Inferior parietal cortex (tissue), 1 donor: ENCODE measurements at regions not wholly inside any gene's neighbourhood (a gene's known extent, or its start where the extent isn't known, plus 50 kb on each side); places are given as distances from the start of the nearest gene placed in this dataset.

Source experiments
- DNase-seq: peaks from one replicate; pipeline ENCODE4 v3.0.0-alpha.2; 2016; ENCODE audit errors: extremely low spot score

DNA sequence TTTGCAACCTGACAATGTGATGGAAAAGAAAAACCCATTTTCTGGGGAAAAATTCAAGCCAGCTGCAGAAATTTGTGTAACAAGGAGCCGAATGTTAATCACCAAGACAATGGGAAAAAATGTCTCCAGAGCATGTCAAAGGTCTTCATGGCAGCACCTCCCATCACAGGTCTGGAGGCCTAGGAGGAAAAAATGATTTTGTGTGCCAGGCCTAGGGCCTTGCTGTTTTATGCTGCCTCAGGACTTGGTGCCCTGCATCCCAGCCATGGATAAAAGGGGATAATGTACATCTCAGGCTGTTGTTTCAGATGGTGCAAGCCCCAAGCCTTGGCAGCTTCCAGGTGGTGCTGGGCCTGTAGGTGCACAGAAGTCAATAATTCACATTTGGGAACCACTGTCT, 747.7 kb downstream of the C6orf118 start:
- DNase-seq, result no peak

DNA sequence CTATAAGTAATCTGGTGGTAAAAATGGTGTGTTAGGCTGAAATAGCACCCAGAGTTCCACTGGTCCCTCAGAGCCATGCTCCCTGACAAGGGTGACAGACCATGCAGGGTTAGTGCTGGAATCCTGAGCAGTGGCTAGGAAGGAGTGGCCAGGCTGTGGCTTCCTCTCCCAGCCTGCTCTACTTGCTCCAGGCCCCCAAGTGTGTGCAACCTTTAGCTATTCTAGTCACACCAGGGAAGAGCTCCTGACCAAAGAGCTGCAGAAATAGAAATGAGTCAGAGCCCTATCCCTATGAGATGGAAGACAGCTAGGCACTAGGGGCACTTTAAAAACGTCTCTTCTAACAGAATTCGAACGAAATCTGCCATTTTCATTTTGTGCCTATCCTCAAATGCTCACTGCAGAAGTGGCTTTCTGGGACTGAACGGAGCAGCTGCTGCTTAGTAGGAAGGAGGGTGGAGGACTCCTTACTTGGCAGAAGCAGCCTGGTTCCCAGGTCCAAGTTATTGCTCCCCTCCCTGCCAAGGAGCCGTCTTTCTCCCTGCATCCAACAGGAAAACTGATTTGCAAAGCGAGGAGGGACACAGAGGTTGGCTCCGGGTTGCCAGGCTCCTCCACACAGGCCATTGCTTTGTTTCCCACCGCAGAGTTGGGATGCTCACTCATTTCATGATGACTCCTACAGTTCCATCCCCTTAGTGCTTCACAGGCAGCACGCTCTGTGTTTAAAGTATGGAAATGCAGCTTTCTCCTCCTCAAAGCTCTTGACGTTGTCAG, 754.5 kb downstream of the C6orf118 start:
- peak; percentile 47 for DNase-seq

DNA sequence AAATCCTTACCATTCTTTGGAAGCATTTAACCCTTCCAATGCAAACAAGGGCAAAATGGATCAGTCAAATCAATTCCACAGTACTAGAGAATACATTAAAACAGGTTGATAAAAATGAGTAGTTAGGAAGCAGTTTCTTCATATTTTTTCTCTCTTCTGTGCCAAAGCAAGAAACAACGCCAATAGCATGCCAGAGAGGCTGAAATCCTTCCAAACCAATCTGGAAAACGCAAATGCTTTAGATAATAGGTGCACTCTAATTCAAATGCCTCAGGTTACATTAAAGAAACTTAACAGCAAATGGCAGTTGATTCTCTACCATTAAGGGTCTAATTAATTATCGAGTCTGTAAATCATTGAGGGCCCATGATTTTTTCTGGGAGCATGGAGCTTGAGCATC, 755.2 kb downstream of the C6orf118 start:
- DNase-seq, result peak; percentile 15

DNA sequence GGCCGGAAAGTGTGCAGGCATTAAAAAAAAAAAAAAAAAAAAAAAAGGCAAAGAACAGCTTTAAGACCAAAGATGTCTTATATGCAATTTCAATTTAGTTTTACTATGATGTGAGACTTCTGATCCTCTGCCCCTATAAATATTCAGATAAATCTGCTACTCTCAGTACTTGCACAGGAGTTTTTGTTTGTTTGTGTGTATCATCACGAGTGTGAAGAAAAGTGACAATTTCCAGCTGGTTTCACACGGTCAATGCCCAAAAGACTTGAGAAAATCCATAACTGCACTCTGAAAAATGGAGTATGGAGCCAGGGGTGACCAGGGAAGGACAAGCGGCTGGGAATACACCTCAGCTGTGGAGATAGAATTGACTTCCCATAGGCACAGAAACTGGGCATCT, 757.7 kb downstream of the C6orf118 start:
- no peak for DNase-seq

DNA sequence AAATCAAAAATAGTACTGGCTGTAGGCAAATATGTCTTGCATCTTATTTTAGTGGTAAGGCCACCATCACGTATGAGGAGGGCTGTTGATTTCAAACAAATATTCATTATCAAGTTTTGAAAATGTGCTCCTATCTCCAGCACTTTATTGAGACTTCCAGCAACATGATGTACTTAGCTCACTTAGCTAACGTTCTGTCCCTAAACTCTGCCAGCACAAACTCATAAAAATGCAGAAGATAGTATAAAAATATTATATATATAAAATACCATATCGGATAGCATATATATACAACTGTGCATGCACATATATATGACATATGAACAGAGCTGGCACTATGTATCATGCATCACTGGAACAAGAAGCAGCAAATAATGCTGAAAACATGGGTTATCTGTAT, 762.3 kb downstream of the C6orf118 start:
- no peak for DNase-seq

DNA sequence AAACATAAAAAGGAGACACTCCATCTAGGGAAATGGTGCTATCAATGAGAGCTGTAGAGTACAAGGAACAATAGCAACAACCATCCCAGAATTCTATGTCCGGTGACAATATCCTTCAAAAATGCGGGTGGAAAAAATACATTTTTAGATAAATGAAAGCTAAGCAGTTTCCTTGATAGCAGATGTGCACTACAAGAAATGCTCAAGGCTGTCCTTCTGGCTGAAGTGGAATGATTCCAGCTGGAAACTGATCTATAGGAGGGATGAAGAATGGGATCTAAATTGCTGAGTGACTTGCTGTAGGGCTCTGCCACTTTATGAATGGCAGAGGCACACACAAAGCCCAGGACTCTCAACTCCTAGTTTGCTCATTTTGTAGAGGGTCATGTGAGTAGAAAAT, 763.1 kb downstream of the C6orf118 start:
- DNase-seq, result no peak

DNA sequence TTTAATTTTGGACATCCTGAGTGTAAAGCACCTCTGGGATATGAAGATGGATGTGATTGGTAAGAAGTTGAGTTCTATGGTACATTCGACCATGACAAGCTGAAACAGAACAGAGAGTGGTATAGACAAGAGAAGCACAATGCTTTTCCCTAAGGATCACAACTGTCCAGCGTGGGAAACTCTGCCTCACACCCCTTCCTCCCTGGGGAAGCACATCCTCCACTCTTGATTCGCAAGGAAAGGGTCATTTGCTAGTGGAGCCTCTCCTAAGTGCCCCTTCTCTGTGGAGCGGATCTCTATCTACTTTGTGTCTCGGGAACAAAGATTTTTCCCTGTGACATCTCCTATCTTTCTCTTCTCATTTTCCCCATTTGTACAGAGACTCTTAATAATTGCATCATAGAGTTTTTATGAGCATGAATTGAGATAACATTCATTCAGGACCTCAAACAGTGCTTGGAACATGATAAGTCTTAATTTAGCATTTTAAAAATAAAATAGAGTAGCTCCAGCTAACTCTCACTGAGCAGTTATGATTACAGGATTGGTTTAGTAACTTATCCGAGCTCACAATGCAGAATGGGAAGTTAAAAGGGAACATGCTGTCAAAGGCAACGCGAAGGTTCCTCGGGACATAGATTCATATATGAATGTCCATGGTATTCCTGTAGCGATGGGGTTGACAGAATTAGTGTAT, 775.2 kb downstream of the C6orf118 start:
- DNase-seq, result no peak

DNA sequence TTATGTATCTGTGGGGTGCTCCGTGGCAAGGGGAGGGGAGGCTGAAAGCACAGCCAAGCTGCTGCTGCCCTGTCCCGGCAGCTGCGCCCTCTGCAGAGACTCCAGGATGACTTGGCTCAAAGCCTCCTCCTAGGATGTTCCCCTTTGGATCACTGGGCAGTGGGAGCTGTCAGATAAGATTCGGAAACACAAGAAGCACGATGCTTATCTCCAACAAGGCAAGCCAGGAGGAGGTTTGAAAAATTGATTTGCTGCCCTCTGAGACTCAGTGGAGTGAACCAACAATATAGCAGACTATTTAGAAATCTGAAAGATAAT, 776.4 kb downstream of the C6orf118 start:
- no peak for DNase-seq

DNA sequence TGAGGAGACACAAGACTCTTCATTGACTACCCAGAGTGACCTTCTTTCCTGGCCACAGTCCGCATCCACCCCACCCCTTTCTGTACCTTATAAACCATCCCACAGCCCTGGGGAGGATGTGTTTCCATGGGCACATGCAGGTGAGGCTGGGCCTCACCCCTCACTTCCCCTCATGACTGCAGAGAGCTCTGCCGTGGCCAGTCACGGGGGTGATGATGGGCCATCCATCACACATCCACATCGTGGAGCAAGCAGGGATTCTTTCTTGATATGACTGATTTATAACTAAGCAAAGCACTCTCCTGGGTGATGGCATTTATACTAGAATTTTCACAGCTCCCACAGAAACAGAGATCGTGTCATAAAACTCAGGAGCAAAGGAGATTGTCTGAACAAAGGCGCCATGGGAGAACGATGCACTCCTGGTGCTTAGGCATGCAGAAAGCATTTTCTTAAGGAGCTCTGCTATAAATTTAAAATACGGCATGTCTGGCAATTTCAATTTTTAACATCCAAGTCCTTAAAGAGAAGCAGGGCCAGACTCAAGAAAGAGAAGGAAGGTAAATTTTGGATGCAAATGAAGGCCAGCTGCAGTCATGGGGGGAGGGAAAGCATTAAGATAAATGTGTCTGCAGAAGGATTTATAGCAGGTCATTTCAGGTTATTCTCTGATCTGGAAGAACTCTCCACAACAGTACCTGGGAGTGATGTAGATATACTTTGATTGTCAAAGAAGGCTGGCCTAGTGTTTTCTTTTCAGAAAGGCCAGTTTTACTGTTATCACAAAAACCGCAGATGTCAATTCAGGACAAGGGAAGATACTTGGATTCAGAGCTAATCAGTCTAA, 777.0 kb downstream of the C6orf118 start:
- DNase-seq, result no peak

DNA sequence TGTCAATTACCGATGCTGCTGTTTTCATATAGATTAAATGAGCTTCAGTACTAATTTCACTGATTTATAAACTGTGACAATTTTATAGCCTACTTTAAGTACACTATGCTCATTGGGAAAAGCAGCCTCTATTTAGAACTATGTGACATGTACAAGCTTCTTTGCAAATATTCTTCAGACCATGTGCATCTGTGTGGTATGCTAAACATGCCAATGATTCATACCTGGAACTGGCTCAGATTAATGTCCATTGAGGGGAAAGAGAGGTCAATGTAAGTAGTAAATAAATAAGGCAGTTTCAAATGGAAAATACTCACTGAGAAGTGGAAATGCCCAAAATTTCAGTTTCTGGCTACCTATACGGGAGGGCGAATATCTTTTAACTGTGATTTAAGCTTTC, 777.7 kb downstream of the C6orf118 start:
- DNase-seq, result no peak

DNA sequence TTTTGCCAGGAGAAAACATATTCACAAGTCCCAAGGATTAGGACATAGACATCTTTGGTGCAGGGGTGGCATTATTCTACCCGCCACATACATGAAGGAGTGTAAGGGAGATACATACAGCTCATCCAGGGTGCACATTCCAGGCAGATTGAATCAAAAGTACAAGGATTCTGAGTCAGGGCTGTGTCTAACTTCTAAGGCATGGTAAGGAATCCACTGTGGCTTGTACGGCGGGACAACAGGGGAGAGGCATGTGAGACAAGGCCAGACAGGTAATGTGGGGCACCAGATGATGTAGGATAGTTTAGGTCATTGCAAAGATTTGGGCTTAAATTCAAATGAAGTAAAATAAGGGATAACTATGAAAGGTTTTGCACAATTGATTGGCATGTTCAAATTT, 780.9 kb downstream of the C6orf118 start:
- DNase-seq, result no peak

DNA sequence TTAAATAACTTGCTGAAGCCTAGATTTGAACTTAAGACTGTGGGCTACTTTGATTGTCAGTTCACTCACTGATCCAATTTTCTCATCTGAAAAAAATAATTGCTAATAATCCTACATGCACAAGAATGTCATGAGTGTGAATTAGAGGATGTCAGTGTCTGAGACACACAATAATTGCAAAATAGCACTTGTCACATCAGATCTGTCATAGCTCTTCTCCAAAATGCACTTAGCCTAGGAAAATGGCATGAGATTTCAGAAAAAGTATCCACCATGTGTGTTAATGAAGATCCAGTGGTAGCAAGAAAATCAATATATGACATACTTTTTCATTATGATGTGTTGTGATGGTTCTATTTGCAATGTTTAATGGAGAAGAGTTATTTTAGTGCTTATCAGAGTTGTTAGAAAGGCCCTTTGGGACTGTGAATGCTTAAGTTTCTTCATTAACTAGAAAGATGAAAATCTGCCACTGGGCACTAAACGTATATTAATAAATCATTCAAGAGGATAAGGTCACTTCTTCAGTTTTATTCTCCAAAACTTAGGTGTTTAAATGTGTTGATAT, 786.2 kb downstream of the C6orf118 start:
- DNase-seq, result no peak

DNA sequence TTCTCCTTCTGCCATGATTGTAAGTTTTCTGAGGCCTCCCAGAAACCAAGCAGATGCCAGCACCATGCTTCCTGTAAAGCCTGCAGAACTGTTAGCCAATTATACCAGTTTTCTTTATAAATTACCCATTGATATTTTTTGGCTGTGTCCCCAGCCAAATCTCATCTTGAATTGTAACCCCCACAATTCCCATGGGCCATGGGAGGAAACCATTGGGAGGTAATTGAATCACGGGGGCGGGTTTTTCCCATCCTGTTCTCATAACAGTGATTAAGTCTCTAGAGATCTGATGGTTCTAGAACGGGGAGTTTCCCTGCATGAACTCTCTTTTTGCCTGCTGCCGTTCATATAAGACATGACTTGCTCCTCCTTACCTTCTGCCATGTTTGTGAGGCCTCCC, 788.5 kb downstream of the C6orf118 start:
- no peak for DNase-seq

DNA sequence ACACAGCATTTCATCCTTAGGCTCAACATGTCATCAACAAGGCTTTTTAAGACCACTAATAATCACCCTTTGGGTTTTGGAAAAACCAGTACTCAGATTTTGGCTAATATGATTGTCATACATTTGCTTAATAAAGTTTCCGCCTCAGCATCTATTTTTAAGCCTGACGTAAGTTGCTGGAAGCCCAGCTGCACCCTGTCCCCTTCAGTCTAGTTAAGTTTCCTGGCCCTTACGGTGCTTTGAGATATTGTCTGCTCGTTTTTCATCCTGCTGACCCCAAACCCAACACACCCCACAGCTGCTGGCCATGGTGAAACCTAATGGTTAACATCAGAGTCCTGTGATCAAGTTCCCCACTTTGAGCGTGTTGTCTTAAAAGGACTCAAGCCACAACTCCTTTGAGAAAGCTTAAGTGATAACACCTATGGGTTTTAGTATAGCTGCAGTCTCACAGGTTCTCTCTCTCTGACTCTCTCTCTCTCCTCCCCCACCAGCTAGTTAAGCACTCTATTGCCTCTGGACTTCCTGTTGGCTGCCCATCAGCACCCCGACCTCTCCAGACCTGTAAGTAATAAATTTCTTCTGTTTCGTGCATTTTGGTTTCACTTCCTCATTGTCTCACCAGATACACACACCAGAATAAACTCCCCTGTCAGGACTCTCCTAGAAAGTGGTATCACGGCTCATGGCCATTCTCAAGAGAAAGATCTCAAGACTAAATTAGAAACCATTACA, 802.0 kb downstream of the C6orf118 start:
- no peak for DNase-seq

DNA sequence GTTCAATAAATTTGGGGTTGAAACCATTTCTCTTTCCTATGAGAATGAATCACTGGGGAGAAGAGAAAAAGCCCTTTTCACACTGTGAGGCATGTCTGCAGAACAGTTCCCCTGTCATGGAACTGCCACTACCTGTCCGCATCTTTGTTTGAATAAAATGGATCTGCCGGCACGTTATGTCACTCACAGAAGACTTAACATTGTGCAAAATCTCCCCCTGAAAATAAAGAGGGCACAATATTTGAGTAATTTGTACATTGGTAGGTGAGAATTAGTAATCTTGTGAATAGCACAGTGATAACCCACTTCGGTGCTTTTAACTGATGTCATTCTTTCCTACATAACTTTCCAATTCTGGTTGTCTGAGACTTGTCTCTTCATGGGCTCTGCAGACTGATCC, 804.0 kb downstream of the C6orf118 start:
- DNase-seq, result no peak

DNA sequence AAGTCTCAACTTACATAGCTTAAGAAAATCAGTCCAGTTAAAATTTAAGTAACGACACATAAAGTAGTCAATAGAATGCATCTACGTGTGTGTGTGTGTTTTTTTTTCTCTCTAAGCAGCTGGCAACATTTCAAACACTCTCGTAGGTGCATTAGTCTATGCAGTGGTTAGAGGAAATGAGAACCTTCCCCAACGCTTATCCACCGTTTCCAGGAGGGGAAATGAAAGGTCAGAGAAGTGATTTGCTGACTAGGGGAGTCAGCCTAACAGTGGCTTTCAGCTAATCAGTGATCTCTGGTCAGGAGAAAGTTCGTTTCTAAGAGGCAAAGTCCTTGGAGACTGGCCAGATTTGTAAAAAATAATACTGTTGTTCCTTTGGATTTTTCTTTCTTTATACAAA, 806.6 kb downstream of the C6orf118 start:
- no peak for DNase-seq

DNA sequence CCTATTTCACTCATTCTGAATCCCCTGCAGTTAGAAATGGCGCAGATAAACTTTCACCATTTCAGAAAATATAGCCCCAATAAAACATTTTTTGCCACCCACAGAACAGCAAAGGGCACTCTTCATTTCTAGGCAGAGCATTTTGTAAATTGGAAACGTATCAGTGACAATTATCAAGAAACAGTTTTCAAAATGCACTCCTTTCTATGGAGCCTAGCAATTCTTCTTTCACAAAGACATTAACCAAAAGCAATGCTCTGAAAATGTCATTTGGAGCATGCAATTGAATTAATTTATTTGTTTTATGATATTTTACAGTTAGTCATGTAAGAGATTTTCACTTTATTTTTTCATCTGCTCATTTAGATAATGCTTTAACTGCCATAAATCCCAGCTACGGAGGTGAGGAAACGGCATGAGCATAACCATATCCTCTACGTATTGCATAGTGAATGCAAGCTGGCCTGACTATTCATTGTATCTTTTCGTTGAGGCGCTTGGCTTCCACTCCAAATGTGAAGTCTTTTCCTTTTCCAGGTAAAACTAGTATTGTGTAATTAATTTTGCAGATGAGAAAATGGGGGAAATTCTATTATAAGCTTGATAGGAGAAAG, 813.4 kb downstream of the C6orf118 start:
- DNase-seq, result no peak

DNA sequence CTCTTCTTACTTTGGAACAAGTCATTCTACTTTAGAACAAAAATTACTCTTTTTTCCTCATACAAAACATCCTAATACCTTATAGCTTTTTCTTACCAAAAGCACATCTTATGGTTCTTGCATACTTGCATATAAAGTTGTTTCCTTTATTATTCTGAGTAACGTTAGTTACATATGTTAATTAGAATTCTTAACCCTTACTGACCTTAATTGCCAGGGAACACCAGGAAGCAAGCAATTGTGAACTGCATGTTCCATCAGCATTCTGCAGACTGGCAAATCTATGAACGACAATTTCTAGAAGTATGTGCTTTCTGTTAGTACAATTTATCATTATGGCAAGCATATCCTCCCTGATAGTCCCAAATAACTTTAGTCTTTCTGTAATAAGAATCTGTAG, 831.0 kb downstream of the C6orf118 start:
- DNase-seq, result no peak

DNA sequence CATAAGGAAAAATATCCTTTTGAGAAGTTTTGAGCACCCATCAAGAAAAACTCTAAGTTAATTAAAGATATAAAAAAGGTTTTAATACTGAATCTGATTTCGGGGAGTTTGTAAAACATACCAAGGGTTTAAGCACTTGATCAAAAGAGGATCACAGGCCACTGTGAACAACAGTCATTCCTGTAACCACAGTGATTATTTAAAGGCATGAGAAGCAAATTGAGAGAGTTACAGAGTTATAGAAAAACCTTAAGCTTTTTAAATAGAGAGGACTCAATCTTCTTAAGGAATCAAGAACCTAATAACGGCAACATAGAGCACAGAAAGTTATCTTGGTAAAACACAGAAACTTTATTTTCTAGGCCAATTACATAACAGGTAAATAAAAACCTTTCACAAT, 831.6 kb downstream of the C6orf118 start:
- DNase-seq, result no peak

DNA sequence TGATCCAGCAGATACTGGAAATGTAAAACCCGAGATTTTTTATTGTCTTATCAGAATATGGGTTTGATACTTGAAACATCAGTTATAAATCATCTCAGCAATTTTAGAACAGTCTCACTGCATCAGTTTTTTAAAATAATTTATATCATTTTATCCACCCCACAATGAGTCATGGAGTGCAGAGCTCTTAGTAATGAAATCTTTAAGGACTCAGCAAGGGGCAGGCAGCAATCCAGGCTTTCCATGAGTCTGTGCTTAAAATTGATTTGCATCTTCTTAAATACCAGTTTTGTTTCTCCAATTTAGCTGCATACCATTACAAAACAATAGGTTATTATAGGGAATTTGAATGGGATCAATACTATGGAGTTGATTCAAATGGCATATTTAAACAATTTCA, 832.3 kb downstream of the C6orf118 start:
- DNase-seq, result no peak

DNA sequence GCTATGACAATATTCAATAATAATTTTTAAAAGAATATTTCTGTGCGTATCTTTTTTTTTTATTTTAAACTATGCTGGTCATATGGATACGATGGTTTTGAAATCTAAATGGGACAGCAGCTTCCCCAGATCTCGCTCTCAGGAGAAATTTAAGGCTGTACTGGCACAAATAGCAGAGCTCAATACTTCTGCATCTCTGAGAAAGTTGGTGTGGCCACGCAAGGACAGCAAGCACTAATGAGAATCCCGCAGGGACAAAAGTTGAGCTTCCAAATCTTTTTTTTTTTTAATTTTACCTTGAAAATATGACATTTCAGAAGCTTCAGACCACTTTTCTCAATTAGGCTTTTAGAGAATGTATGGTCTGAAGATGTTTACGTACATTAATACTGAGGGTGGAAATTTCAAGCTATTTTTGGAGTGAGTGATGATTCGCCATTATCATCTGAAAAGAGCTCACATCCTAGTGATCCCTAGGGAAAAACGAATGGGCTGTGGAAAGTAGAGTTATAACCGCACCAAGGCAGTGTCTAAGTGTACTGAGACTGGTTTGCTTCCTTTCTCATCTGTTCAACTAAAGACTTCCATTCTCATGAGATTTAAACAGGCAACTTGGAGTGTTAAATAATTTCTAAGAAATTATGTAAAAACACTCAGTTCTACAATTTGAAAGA, 840.0 kb downstream of the C6orf118 start:
- DNase-seq, result no peak
